GM13976 (cell line): ENCODE measurements at regions not wholly inside any gene's neighbourhood (a gene's known extent, or its start where the extent isn't known, plus 50 kb on each side); places are given as distances from the start of the nearest gene placed in this dataset.

Source experiments
- DNase-seq: peaks from one replicate; pipeline ENCODE4 v3.0.0; 2012; ENCODE audit warnings: low spot score
- CTCF ChIP-seq: IDR thresholded peaks from 2 replicates; pipeline ENCODE4 v1.5.1; 2012; ENCODE audit warnings: borderline replicate concordance, mild to moderate bottlenecking; ENCODE audit not compliant: insufficient read depth; ENCODE audit errors: extremely low read depth, missing control alignments, control extremely low read depth
- in situ Hi-C: fragments of 300-500 bp; cut with MboI; formaldehyde crosslinking; loops from one replicate; pipeline ENCODE4 v1.12.0; 2022; ENCODE audit warnings: low sequenced_read_pairs, mixed read lengths, inconsistent platforms; ENCODE audit not compliant: unreplicated experiment

- in situ Hi-C loops, result no loop called here
- no peak for DNase-seq
- TF ChIP-seq CTCF, result no peak
Measured at GRCh38 chr19:30780456-30780855, 408.3 kb downstream of the ZNF536 start.

- in situ Hi-C loops, result no loop called here
- TF ChIP-seq CTCF, result no peak
- DNase-seq, result no peak
Measured at GRCh38 chr19:30780032-30780431, 407.8 kb downstream of the ZNF536 start.

DNA sequence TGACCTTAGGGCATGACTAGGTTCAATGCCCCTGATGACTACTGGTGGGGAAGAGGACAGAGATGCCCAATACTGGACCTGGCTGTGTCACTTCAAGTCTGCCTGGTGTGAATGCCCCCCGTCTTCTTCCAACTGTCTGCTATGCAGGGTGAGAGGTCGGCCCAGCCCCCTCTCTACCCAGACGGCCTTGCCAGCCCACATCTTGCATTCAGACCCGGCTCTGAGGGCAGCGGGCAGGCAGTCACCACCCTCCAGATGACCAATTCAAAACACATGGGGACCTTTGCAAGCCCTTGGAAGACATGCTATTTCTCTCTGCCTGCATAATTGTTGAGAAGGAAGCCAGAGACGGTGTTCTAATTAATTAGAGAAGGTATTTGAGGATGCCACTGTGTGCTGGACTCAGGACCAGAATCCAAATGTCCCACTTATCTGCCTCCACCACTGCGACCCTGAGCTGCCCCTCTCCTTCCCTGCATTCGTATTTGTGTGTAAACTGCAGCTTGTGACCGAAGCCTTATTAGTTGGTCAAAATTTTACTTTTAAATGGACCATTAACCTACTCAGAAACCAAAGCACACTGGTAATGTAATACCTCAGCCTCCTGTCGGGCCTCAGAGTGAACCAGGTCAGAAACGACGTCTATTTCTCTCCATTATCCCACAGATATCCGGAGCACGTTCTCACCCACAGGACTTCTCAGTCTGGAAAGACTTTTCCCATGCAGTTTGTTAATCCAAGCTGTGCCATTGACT lies 407.0 kb downstream of the ZNF536 start:
- no peak for TF ChIP-seq CTCF
- DNase-seq, result no peak
- in situ Hi-C loops, result no loop called here

- no peak for TF ChIP-seq CTCF
- in situ Hi-C loops, result no loop called here
- DNase-seq, result no peak
Measured at GRCh38 chr19:30778061-30778460, 405.9 kb downstream of the ZNF536 start.

- no peak for TF ChIP-seq CTCF
- DNase-seq, result no peak
- in situ Hi-C loops, result no loop called here
Measured at GRCh38 chr19:30775956-30776355, 403.8 kb downstream of the ZNF536 start.

DNA sequence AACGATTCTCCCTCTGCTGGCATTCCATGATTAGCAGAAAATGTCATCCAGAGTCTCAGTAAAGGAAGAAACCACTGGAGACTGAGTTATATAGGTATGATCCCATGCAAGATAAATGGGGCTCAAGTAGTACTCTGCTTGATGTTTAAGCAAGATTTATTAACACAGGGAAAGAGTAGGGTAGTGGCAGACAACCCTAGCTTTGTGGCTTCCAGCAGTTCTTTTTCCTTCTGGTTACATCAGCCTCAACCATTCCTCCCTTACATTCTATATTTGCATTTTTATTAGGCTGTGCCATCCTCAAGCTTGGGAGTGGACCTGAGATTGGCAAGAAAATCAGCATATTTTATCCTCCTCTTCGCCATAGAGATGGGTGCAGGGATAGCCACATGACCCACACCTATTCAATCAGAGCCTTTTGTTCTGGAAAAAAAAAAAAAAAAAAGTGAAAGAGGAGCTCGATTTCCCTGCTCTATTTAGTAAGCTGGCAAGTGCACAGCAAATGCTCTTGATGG lies 402.1 kb downstream of the ZNF536 start:
- DNase-seq, result no peak
- no peak for TF ChIP-seq CTCF
- in situ Hi-C loops, result no loop called here

DNA sequence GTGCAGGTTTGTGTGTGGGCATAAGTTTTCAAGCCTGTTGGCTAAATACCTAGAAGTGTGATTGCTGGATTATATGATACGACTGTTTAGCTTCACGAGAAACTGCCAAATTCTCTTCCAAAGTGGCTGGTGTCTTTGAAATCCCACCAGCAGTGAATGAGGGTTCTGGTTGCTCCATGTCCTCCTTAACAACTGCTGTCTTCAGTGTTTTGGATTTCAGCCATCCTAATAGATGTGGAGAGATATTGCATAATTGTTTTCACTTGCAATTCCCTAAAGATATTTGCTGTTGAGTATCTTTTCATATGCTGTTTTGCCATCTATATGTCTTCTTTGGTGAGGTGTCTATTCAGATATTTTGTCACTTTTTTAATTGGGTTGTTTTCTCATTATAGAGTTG lies 390.5 kb downstream of the ZNF536 start:
- TF ChIP-seq CTCF, result no peak
- DNase-seq, result no peak
- in situ Hi-C loops, result no loop called here
